PC-9 (cell line): ENCODE measurements at regions not wholly inside any gene's neighbourhood (a gene's known extent, or its start where the extent isn't known, plus 50 kb on each side); places are given as distances from the start of the nearest gene placed in this dataset.

Experiments used
- BruUV-seq: library from RNA; stranded (reverse); fragments of 400-500 nt; replicated peaks from 2 replicates; lab custom pipeline; 2021; lab: Mats Ljungman, UMichigan
- CTCF ChIA-PET: fragments of 300-600 bp; sonication (Branson Sonifier 250); formaldehyde crosslinking; loops from one replicate; lab custom pipeline; 2022; ENCODE audit warnings: antibody characterized with exemption; lab: Charles Lee
- POLR2A ChIA-PET: fragments of 300-600 bp; sonication (Branson Sonifier 250); formaldehyde crosslinking; loops from one replicate; lab custom pipeline; 2022; ENCODE audit warnings: antibody characterized with exemption; ENCODE audit not compliant: unreplicated experiment; lab: Charles Lee
- DNase-seq, 2 experiments: peaks; one replicate each; pipeline versions ENCODE4 v3.0.0 to v3.0.0-alpha.2; 2015 to 2022; ENCODE audit warnings: mixed read lengths in 1 of 2
- H2AFZ ChIP-seq: fragments of 200-600 bp; sonication (generic); 2 replicates; pipeline ENCODE4 v1.8.1; 2017; ENCODE audit warnings: antibody characterized with exemption
- H3F3A ChIP-seq: fragments of 200-600 bp; sonication (generic); 2 replicates; pipeline ENCODE4 v1.8.1; 2017; ENCODE audit warnings: antibody characterized with exemption, mild to moderate bottlenecking, low read depth; ENCODE audit not compliant: insufficient read depth
- H3K27ac ChIP-seq: fragments of 200-600 bp; sonication (generic); 2 replicates; pipeline ENCODE4 v1.6.1; 2016; ENCODE audit warnings: mixed run types
- H3K27me3 ChIP-seq: fragments of 200-600 bp; sonication (generic); 2 replicates; pipeline ENCODE4 v1.6.1; 2016; ENCODE audit warnings: low read depth, mixed run types; ENCODE audit not compliant: insufficient read depth
- H3K36me3 ChIP-seq: fragments of 200-600 bp; sonication (generic); 2 replicates; pipeline ENCODE4 v1.6.1; 2016; ENCODE audit warnings: low read depth, mixed run types
- H3K4me1 ChIP-seq: fragments of 200-600 bp; sonication (generic); replicated peaks from 2 replicates; pipeline ENCODE4 v1.6.1; 2016; ENCODE audit warnings: mixed run types; ENCODE audit not compliant: insufficient read depth
- H3K4me2 ChIP-seq: fragments of 200-600 bp; sonication (generic); 2 replicates; pipeline ENCODE4 v1.6.1; 2017; ENCODE audit warnings: mixed run types
- H3K4me3 ChIP-seq: fragments of 200-600 bp; sonication (generic); 2 replicates; pipeline ENCODE4 v1.6.1; 2016; ENCODE audit warnings: mixed run types
- H3K79me2 ChIP-seq: fragments of 200-600 bp; sonication (generic); 2 replicates; pipeline ENCODE4 v1.6.1; 2017; ENCODE audit warnings: low read depth, mixed run types
- H3K9me2 ChIP-seq: fragments of 200-600 bp; sonication (generic); 2 replicates; pipeline ENCODE4 v1.8.1; 2017; ENCODE audit warnings: mild to moderate bottlenecking; ENCODE audit not compliant: insufficient read depth
- H3K9me3 ChIP-seq: fragments of 200-600 bp; sonication (generic); 2 replicates; pipeline ENCODE4 v1.8.1; 2016; ENCODE audit warnings: low read depth; ENCODE audit not compliant: insufficient read depth
- H4K20me1 ChIP-seq: fragments of 200-600 bp; sonication (generic); 2 replicates; pipeline ENCODE4 v1.8.1; 2017; ENCODE audit not compliant: insufficient read depth
- CTCF ChIP-seq: fragments of 200-600 bp; sonication (generic); conservative IDR thresholded peaks from 2 replicates; pipeline ENCODE4 v1.6.1; 2017; ENCODE audit warnings: mixed run types, antibody characterized with exemption, mild to moderate bottlenecking, moderate library complexity
- EZH2 ChIP-seq: fragments of 200-600 bp; sonication (generic); IDR thresholded peaks from 2 replicates; pipeline ENCODE4 v1.8.0; 2017; ENCODE audit warnings: antibody characterized with exemption, low read depth
- intact Hi-C: fragments of 100-400 bp; cut with micrococcal nuclease; formaldehyde crosslinking; loops from one replicate; pipeline ENCODE4 v1.10.0; 2022; ENCODE audit not compliant: unreplicated experiment

GRCh38 chr2:120560330-120560729, 175.3 kb upstream of the GLI2 start:
- no peak overlapping the region for H3K4me3 ChIP-seq
- ChIA-PET CTCF (no interaction called here), POLR2A (no interaction called here)
- intact Hi-C loops: loop anchor here (5.0 kb wide), 1 partner anchor 67 kb away; no protein-coding TSS in a partner anchor
- peaks cover 18% of the 10 kb centered on the region for H3F3A ChIP-seq
- TF ChIP-seq CTCF (no peak), EZH2 (no peak)
- H3K9me2 ChIP-seq: no peaks in the 10 kb centered on the region
- H3K27me3 ChIP-seq: no peaks in the 10 kb centered on the region
- no peaks in the 10 kb centered on the region for H3K79me2 ChIP-seq
- no peak overlapping the region for H3K27ac ChIP-seq
- H3K9me3 ChIP-seq: no peaks in the 10 kb centered on the region
- H3K36me3 ChIP-seq: no peaks in the 10 kb centered on the region
- no peak for DNase-seq
- no peak overlapping the region for H2AFZ ChIP-seq
- no peaks in the 10 kb centered on the region for H4K20me1 ChIP-seq
- peaks cover 22% of the 10 kb centered on the region for H3K4me1 ChIP-seq
- H3K4me2 ChIP-seq: no peak overlapping the region
- no TSS peak for BruUV-seq

- no peaks in the 10 kb centered on the region for H3K79me2 ChIP-seq
- no TSS peak for BruUV-seq
- H3K36me3 ChIP-seq: no peaks in the 10 kb centered on the region
- H3K27ac ChIP-seq: no peak overlapping the region
- TF ChIP-seq EZH2 (no peak), CTCF (no peak)
- no peak for DNase-seq
- no peaks in the 10 kb centered on the region for H3K27me3 ChIP-seq
- peaks cover 18% of the 10 kb centered on the region for H3F3A ChIP-seq
- H2AFZ ChIP-seq: no peak overlapping the region
- H3K4me1 ChIP-seq: peaks cover 29% of the 10 kb centered on the region
- H3K9me2 ChIP-seq: no peaks in the 10 kb centered on the region
- no peaks in the 10 kb centered on the region for H4K20me1 ChIP-seq
- H3K9me3 ChIP-seq: no peaks in the 10 kb centered on the region
- H3K4me2 ChIP-seq: no peak overlapping the region
- intact Hi-C loops: loop anchor here (5.0 kb wide), 1 partner anchor 66 kb away; no protein-coding TSS in a partner anchor
- ChIA-PET CTCF (interaction anchor here (0.6 kb wide), 1 partner anchor 54 kb away, joined by 3 read pairs; no protein-coding TSS in a partner anchor), POLR2A (no interaction called here)
- no peak overlapping the region for H3K4me3 ChIP-seq
Measured at GRCh38 chr2:120561379-120562035, 174.2 kb upstream of the GLI2 start.

GRCh38 chr2:120562218-120563005, 173.3 kb upstream of the GLI2 start:
- intact Hi-C loops: loop anchor here (5.0 kb wide), 1 partner anchor 65 kb away; no protein-coding TSS in a partner anchor
- Histone ChIP-seq H3K27me3 (no peaks in the 10 kb centered on the region), H3K36me3 (no peaks in the 10 kb centered on the region), H3K4me3 (no peak overlapping the region), H4K20me1 (no peaks in the 10 kb centered on the region), H3K9me2 (no peaks in the 10 kb centered on the region), H3F3A (peaks cover 18% of the 10 kb centered on the region), H3K27ac (no peak overlapping the region), H3K79me2 (no peaks in the 10 kb centered on the region), H3K4me1 (peaks cover 29% of the 10 kb centered on the region), H3K4me2 (no peak overlapping the region), H2AFZ (no peak overlapping the region), H3K9me3 (no peaks in the 10 kb centered on the region)
- ChIA-PET POLR2A (no interaction called here), CTCF (no interaction called here)
- BruUV-seq: no TSS peak
- no peak for DNase-seq
- TF ChIP-seq CTCF (no peak), EZH2 (no peak)
